ENCODE measurements at regions not wholly inside any gene's neighbourhood (a gene's known extent, or its start where the extent isn't known, plus 50 kb on each side); places are given as distances from the start of the nearest gene placed in this dataset.

DNA sequence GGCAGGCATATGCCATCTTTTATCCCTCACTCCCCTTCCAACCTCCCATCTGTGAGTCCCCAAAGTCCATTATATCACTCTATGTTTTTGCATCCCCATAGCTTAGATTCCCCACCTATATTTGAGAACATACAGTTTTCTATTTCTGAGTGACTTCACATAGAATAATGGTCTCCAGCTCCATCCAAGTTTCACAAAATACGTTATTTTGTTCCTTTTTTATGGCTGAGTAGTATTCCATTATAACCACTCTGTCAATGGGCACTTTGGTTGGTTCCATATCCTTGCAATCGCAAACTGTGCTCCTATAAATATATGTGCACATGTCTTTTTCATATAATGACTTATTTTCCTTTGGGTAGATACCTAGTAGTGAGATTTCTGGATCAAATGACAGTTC lies 178.6 kb downstream of the GAS1 start:
- no peak for TF ChIP-seq POLR2A (IDR thresholded peaks at IDR 0.05; ENCODE audit: low read length)
- no peak for TF ChIP-seq GATA1 (IDR thresholded peaks at IDR 0.05; ENCODE audit: low read depth, low read length)

All from erythroblast (primary cell).